ENCODE measurements at regions not wholly inside any gene's neighbourhood (a gene's known extent, or its start where the extent isn't known, plus 50 kb on each side); places are given as distances from the start of the nearest gene placed in this dataset.
"Not testable (repeated sequence)": the region's sequence is repeated elsewhere in the genome, so short reads cannot be mapped to it uniquely, and the experiment has no call there.

- no peak for DNase-seq (ENCODE audit: low spot score)
These were observed 137.7 kb upstream of the CRHR1 start for GRCh38 chr17:45646288-45646988.

DNA sequence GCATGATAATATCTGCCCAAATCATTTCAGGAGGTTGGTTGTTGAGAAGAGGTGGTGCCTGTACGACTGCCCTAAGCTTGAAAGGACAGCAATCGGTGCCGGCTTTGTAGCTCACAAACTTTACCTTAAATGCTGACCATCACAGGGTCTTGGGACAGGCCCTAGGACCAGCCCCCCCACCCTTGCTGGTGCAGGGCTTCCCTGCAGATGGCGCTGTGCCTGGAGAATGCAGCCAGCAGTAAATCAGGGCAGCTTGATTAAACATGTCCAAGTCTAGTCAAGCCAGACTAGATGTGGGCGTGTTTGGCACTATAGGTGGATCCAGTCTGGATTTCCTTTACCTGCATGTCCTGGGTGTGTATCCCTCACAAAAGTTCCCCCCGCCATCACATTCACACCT is 135.5 kb upstream of the CRHR1 start:
- DNase-seq (ENCODE audit: low spot score), result no peak

- DNase-seq (ENCODE audit: low spot score), result no peak
These were observed 134.3 kb upstream of the CRHR1 start for GRCh38 chr17:45649796-45650195.

GRCh38 chr17:45650561-45650960 is 133.6 kb upstream of the CRHR1 start:
- no peak for DNase-seq (ENCODE audit: low spot score)

GRCh38 chr17:45651145-45651709 is 132.9 kb upstream of the CRHR1 start:
- DNase-seq (ENCODE audit: low spot score), result no peak

- no peak for DNase-seq (ENCODE audit: low spot score)
These were observed 130.5 kb upstream of the CRHR1 start for GRCh38 chr17:45653616-45654015.

GRCh38 chr17:45656527-45657181 is 127.5 kb upstream of the CRHR1 start:
- DNase-seq (ENCODE audit: low spot score), result no peak

- no peak for DNase-seq (ENCODE audit: low spot score)
These were observed 123.6 kb upstream of the CRHR1 start for GRCh38 chr17:45660474-45660873.

GRCh38 chr17:45662432-45662831 is 121.7 kb upstream of the CRHR1 start:
- no peak for DNase-seq (ENCODE audit: low spot score)

DNA sequence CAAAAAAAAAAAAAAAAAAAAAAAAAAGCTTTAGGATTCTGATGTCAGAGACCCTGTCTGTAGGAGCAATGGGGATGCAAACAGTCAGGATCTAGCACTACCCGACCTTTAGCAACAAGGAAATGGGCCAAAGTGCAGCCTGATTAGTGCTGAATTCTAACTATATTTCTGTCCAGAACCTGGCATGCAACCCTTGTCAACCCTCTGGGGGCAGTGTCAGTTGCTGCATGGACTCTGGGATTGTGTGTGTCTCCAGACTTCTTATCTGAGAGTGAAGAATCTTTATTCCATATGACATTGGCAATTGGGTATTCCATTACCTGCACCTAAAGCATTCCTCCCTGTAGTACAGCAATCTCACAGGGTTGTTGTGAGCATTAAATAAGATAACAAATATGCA is 120.3 kb upstream of the CRHR1 start:
- DNase-seq (ENCODE audit: low spot score), result no peak

- DNase-seq (ENCODE audit: low spot score), result no peak
These were observed 119.2 kb upstream of the CRHR1 start for GRCh38 chr17:45664921-45665320.

DNA sequence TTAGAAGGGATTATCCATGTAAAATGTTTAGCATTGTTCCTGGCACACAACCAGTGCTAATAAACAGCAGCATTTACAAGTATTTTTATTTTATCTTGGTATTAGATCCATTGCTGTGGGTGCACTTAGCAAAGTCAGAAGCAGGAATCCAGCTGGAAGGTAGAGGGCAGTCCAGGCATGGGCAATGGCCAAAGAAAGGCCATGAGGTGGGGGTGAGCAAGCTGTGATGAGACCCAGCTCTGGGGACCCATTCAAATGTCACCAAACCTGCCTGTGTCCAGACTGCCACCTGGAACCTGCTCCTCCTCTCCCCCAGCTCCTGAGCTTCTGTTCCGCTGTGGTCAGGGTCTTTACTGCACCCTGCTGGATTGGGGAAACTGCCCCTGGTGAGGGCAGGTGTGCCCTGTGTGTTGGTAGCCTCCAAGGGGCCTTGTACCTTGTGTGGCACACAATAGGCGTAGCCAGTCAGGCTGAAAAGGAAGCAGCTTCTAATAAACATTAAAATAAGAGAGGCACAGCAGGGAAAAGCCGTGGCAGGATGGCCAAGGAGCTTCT is 118.0 kb upstream of the CRHR1 start:
- no peak for DNase-seq (ENCODE audit: low spot score)

GRCh38 chr17:45666641-45667040 is 117.5 kb upstream of the CRHR1 start:
- no peak for DNase-seq (ENCODE audit: low spot score)

GRCh38 chr17:45667591-45668171 is 116.4 kb upstream of the CRHR1 start:
- DNase-seq (ENCODE audit: low spot score), result no peak

DNA sequence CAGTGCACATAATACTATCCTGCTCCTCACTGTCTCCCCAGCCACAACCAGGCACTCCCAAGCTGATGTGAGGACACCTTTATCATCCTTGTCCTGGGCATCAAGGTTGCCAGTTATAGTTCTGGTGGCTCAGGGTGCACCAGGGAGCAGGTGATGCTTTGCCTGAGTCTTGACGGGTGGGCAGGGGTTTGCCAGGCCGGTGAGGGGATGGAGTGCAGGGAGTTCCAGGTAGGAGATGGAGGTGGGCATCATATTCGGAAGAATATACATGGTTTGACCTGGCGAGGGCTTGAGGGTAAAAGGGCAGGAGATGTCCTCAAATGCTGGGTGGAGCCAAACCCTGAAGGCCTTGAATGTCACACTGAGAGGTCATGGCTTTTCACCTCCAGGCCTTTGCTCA is 115.8 kb upstream of the CRHR1 start:
- no peak for DNase-seq (ENCODE audit: low spot score)

GRCh38 chr17:45672301-45672700 is 111.8 kb upstream of the CRHR1 start:
- DNase-seq (ENCODE audit: low spot score), result no peak

- no peak for DNase-seq (ENCODE audit: low spot score)
These were observed 111.3 kb upstream of the CRHR1 start for GRCh38 chr17:45672792-45673191.

DNA sequence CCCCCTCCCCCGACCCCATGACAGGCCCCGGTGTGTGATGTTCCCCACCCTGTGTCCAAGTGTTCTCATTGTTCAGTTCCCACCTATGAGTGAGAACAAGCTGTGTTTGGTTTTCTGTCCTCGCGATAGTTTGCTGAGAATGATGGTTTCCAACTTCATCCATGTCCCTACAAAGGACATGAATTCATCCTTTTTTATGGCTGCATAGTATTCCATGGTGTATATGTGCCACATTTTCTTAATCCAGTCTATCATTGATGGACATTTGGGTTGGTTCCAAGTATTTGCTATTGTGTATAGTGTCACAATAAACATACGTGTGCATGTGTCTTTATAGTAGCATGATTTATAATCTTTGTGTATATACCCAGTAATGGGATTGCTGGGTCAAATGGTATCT is 110.4 kb upstream of the CRHR1 start:
- DNase-seq (ENCODE audit: low spot score), result not testable (repeated sequence)

DNA sequence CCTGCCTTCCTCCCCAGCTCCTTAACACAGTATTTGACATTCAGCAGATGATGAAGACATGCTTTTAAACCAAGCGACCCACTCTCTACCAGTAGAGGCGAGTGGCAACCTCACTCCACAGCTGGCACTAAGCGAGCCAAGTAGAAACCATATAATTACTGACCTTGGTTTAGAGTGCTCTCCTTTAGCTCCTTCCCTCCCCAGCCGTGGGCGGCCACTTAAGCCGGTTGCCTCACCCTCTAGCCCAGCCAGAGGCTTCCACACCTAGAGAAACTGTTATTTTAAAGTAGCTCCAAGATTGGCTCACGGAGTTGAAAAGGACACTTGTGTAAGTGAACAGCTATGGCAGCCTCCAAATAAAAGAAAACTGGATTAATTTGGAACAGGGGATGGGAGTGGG is 109.1 kb upstream of the CRHR1 start:
- DNase-seq (ENCODE audit: low spot score), result no peak

- no peak for DNase-seq (ENCODE audit: low spot score)
These were observed 108.2 kb upstream of the CRHR1 start for GRCh38 chr17:45675892-45676291.

- DNase-seq (ENCODE audit: low spot score), result no peak
These were observed 107.4 kb upstream of the CRHR1 start for GRCh38 chr17:45676695-45677094.

- no peak for DNase-seq (ENCODE audit: low spot score)
These were observed 106.3 kb upstream of the CRHR1 start for GRCh38 chr17:45677770-45678169.

DNA sequence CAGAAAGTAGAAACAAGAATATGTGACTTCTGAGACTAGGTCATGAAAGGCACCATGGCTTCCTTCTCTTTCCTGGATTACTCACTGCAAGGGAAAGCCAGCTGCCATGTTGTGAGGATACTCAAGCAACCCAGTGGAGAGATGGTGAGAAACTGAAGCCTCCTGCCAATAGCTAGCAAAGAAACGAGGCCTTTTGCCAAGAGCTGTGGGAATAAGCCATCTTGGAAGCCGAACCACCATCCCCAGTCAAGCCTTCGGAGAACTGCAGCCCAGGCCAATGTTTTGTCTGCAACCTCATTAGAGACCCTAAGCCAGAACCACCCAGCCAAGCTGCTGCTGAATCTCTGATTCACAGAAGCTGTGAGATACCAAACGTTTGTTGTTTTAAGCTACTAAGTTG is 104.7 kb upstream of the CRHR1 start:
- no peak for DNase-seq (ENCODE audit: low spot score)
